ENCODE measurements at regions not wholly inside any gene's neighbourhood (a gene's known extent, or its start where the extent isn't known, plus 50 kb on each side); places are given as distances from the start of the nearest gene placed in this dataset.
A peak's percentile ranks its signal among the peaks of the same experiment; 100 is the strongest.
"Not testable (repeated sequence)": the region's sequence is repeated elsewhere in the genome, so short reads cannot be mapped to it uniquely, and the experiment has no call there.

GRCh38 chr4:11947629-11948028, 518.9 kb upstream of the HS3ST1 start:
- DNase-seq; H3K4me1 ChIP-seq (ENCODE audit: control extremely low read depth in 1 of 4, control insufficient read depth in 4 of 4, insufficient read depth in 4 of 4, low read length in 3 of 4); H3K9me3 ChIP-seq (ENCODE audit: control extremely low read depth in 1 of 5, control insufficient read depth in 4 of 5, insufficient read depth in 2 of 5, low read depth in 1 of 5, low read length in 4 of 5); H3K36me3 ChIP-seq (ENCODE audit: control insufficient read depth in 4 of 4, insufficient read depth in 4 of 4, low read length in 3 of 4); H3K27ac ChIP-seq (ENCODE audit: insufficient read depth in 1 of 2, low read depth in 1 of 2, low read length in 2 of 2, poor library complexity in 1 of 2, severe bottlenecking in 2 of 2); POLR2A ChIA-PET; H3K27me3 ChIP-seq (replicated peaks in 2 of 5; ENCODE audit: control insufficient read depth in 4 of 5, insufficient read depth in 5 of 5, low read length in 4 of 5); H3K4me3 ChIP-seq (ENCODE audit: control insufficient read depth in 1 of 7, extremely low read depth in 1 of 7, insufficient read depth in 4 of 7, low read depth in 2 of 7, low read length in 6 of 7): not testable (repeated sequence)
- CTCF ChIA-PET = interaction anchor here (1.2 kb wide), 1 partner anchor 191 kb away, joined by 3 read pairs; no protein-coding TSS in a partner anchor
- WGBS (ENCODE audit: insufficient coverage) = 88% methylated on average over 1 of the region's 1 CpG

DNA sequence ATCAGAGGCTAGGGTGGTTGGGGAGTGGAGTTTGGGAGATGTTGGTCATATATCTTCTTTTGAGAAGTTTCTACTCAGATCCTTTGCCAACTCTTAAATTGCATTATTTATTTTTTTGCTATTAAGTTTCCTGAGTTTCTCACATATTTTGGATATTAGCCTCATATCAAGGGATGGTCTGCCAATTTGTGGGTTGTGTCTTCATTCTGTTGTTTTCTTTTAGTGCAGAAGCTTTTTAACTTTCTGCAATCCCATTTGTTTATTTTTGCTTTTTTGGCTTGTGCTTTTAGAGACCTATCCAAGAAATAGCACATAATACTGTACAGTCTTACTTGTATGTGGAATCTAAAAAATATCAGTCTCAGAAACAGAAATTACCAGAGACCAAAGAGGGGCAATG, 509.2 kb upstream of the HS3ST1 start:
- DNase-seq = no peak
- POLR2A ChIA-PET = no interaction called here

DNA sequence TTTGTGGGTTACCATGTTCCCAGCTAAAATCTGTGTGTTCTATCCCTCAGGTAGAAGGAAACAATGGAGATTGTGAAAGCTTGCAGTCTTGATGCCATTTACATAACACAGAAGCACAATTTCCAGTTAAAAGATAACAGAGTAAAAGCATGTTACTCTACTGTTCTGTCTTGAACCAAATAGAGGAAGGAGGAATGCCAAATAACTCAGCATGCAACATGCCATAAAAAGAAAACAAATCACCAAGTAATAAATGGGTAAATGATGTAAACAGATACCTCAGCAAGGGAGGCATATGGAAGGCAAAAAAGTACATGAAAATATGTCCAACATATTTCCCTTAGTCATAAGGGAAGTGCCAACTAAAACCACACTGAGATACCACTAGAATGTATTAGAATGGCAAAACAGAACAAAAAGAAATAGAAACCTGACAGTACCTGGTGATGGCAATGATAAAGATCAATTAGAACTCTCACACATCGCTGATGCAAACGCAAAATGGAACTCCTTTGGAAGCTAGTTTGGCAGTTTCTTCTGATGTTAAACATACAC, 502.6 kb upstream of the HS3ST1 start:
- DNase-seq = peak in 2 of 3 donors; percentile 55 to 71
- Histone ChIP-seq H3K27me3 (replicated peaks in 2 of 5; ENCODE audit: control insufficient read depth in 4 of 5, insufficient read depth in 5 of 5, low read length in 4 of 5) (no peaks in the 10 kb centered on the region), H3K4me3 (ENCODE audit: control insufficient read depth in 1 of 7, extremely low read depth in 1 of 7, insufficient read depth in 4 of 7, low read depth in 2 of 7, low read length in 6 of 7) (no peak overlapping the region), H3K36me3 (ENCODE audit: control insufficient read depth in 4 of 4, insufficient read depth in 4 of 4, low read length in 3 of 4) (no peaks in the 10 kb centered on the region), H3K4me1 (ENCODE audit: control extremely low read depth in 1 of 4, control insufficient read depth in 4 of 4, insufficient read depth in 4 of 4, low read length in 3 of 4) (peaks cover 0 to 8% (median 0%) of the 10 kb centered on the region in 4 experiments), H3K27ac (ENCODE audit: insufficient read depth in 1 of 2, low read depth in 1 of 2, low read length in 2 of 2, poor library complexity in 1 of 2, severe bottlenecking in 2 of 2) (no peak overlapping the region), H3K9me3 (ENCODE audit: control extremely low read depth in 1 of 5, control insufficient read depth in 4 of 5, insufficient read depth in 2 of 5, low read depth in 1 of 5, low read length in 4 of 5) (peaks cover 0 to 3% (median 0%) of the 10 kb centered on the region in 5 experiments)
- 10% methylated on average over 2 of the region's 2 CpGs for WGBS (ENCODE audit: insufficient coverage)
- ChIA-PET CTCF (no interaction called here), POLR2A (no interaction called here)

More for the DNA sequence above, 509.2 kb upstream of the HS3ST1 start:
- CTCF ChIA-PET = no interaction called here
- Histone ChIP-seq H3K27me3 (replicated peaks in 2 of 5; ENCODE audit: control insufficient read depth in 4 of 5, insufficient read depth in 5 of 5, low read length in 4 of 5) (no peaks in the 10 kb centered on the region), H3K27ac (ENCODE audit: insufficient read depth in 1 of 2, low read depth in 1 of 2, low read length in 2 of 2, poor library complexity in 1 of 2, severe bottlenecking in 2 of 2) (no peak overlapping the region), H3K4me3 (ENCODE audit: control insufficient read depth in 1 of 7, extremely low read depth in 1 of 7, insufficient read depth in 4 of 7, low read depth in 2 of 7, low read length in 6 of 7) (no peak overlapping the region), H3K36me3 (ENCODE audit: control insufficient read depth in 4 of 4, insufficient read depth in 4 of 4, low read length in 3 of 4) (no peaks in the 10 kb centered on the region), H3K4me1 (ENCODE audit: control extremely low read depth in 1 of 4, control insufficient read depth in 4 of 4, insufficient read depth in 4 of 4, low read length in 3 of 4) (no peaks in the 10 kb centered on the region), H3K9me3 (ENCODE audit: control extremely low read depth in 1 of 5, control insufficient read depth in 4 of 5, insufficient read depth in 2 of 5, low read depth in 1 of 5, low read length in 4 of 5) (no peaks in the 10 kb centered on the region)

DNA sequence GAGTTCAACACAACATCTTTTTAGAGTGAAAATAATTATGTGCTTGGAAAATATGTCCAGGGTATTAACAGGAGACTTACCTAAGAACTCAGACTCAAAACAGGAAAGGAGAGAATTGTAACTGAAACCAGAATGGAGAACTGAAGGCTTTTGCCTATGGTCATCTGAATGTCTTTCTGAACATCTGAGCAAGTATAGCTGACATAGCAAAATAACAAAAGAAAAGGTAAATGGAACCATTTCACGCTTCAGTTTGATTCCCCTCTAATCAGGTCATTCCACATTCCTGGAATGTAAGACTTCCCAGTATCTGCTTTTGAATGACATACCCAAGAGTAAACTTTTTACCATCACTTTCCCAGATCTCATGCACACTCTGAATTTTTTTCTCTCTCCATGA, 500.4 kb upstream of the HS3ST1 start:
- peaks cover 0 to 3% (median 0%) of the 10 kb centered on the region in 5 experiments for H3K9me3 ChIP-seq (ENCODE audit: control extremely low read depth in 1 of 5, control insufficient read depth in 4 of 5, insufficient read depth in 2 of 5, low read depth in 1 of 5, low read length in 4 of 5)
- no peak overlapping the region for H3K27ac ChIP-seq (ENCODE audit: insufficient read depth in 1 of 2, low read depth in 1 of 2, low read length in 2 of 2, poor library complexity in 1 of 2, severe bottlenecking in 2 of 2)
- no peaks in the 10 kb centered on the region for H3K36me3 ChIP-seq (ENCODE audit: control insufficient read depth in 4 of 4, insufficient read depth in 4 of 4, low read length in 3 of 4)
- H3K27me3 ChIP-seq (replicated peaks in 2 of 5; ENCODE audit: control insufficient read depth in 4 of 5, insufficient read depth in 5 of 5, low read length in 4 of 5) = no peaks in the 10 kb centered on the region
- ChIA-PET CTCF (no interaction called here), POLR2A (no interaction called here)
- no peak for DNase-seq
- WGBS (ENCODE audit: insufficient coverage) = 100% methylated on average over 1 of the region's 1 CpG
- H3K4me3 ChIP-seq (ENCODE audit: control insufficient read depth in 1 of 7, extremely low read depth in 1 of 7, insufficient read depth in 4 of 7, low read depth in 2 of 7, low read length in 6 of 7) = no peak overlapping the region
- peaks cover 0 to 8% (median 0%) of the 10 kb centered on the region in 4 experiments for H3K4me1 ChIP-seq (ENCODE audit: control extremely low read depth in 1 of 4, control insufficient read depth in 4 of 4, insufficient read depth in 4 of 4, low read length in 3 of 4)

DNA sequence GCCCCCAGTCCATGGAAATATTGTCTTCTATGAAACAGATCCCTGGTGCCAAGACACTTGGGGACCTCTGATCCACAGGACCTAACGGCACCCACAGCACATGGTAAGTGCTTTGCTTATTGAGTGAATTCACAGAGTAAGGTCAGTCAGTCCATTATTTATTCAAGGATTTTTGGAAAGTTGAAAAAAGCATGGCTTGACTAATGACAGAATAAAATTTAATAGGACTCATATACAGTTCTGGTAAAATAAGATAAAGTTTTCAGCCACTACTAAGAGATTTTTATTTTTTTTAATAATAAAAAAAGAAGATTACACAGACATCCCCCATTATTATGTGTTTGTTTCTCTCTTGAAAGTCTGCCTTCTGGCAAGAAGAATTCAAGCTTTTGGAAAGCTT, 490.6 kb upstream of the HS3ST1 start:
- Histone ChIP-seq H3K4me1 (ENCODE audit: control extremely low read depth in 1 of 4, control insufficient read depth in 4 of 4, insufficient read depth in 4 of 4, low read length in 3 of 4) (no peaks in the 10 kb centered on the region), H3K36me3 (ENCODE audit: control insufficient read depth in 4 of 4, insufficient read depth in 4 of 4, low read length in 3 of 4) (no peaks in the 10 kb centered on the region), H3K4me3 (ENCODE audit: control insufficient read depth in 1 of 7, extremely low read depth in 1 of 7, insufficient read depth in 4 of 7, low read depth in 2 of 7, low read length in 6 of 7) (no peak overlapping the region), H3K27ac (ENCODE audit: insufficient read depth in 1 of 2, low read depth in 1 of 2, low read length in 2 of 2, poor library complexity in 1 of 2, severe bottlenecking in 2 of 2) (no peak overlapping the region), H3K27me3 (replicated peaks in 2 of 5; ENCODE audit: control insufficient read depth in 4 of 5, insufficient read depth in 5 of 5, low read length in 4 of 5) (no peaks in the 10 kb centered on the region), H3K9me3 (ENCODE audit: control extremely low read depth in 1 of 5, control insufficient read depth in 4 of 5, insufficient read depth in 2 of 5, low read depth in 1 of 5, low read length in 4 of 5) (no peaks in the 10 kb centered on the region)
- ChIA-PET CTCF (no interaction called here), POLR2A (no interaction called here)
- 100% methylated on average over 1 of the region's 1 CpG for WGBS (ENCODE audit: insufficient coverage)
- DNase-seq = no peak

DNA sequence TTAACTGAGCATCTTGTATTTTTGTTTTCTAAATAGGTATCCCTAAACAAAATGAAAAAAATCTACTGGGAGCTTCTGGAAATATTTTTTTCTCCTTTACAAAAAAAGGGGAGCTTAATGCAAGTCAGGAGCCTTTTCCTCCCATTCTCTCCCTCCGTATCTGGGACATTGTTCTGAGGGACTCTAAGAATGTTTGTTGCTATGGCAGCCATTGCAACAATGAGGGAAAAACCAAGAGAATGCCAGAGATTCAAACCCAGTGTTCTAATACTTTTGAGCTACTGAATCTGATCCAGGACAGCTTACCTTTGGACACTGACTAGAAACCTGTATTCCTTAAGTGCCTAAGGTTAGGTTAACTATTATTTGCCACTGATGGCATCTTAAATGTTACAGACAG, 485.7 kb upstream of the HS3ST1 start:
- Histone ChIP-seq H3K36me3 (ENCODE audit: control insufficient read depth in 4 of 4, insufficient read depth in 4 of 4, low read length in 3 of 4) (no peaks in the 10 kb centered on the region), H3K27ac (ENCODE audit: insufficient read depth in 1 of 2, low read depth in 1 of 2, low read length in 2 of 2, poor library complexity in 1 of 2, severe bottlenecking in 2 of 2) (no peak overlapping the region), H3K4me3 (ENCODE audit: control insufficient read depth in 1 of 7, extremely low read depth in 1 of 7, insufficient read depth in 4 of 7, low read depth in 2 of 7, low read length in 6 of 7) (no peak overlapping the region), H3K27me3 (replicated peaks in 2 of 5; ENCODE audit: control insufficient read depth in 4 of 5, insufficient read depth in 5 of 5, low read length in 4 of 5) (no peaks in the 10 kb centered on the region), H3K4me1 (ENCODE audit: control extremely low read depth in 1 of 4, control insufficient read depth in 4 of 4, insufficient read depth in 4 of 4, low read length in 3 of 4) (no peaks in the 10 kb centered on the region), H3K9me3 (ENCODE audit: control extremely low read depth in 1 of 5, control insufficient read depth in 4 of 5, insufficient read depth in 2 of 5, low read depth in 1 of 5, low read length in 4 of 5) (no peaks in the 10 kb centered on the region)
- 100% methylated on average over 1 of the region's 1 CpG for WGBS (ENCODE audit: insufficient coverage)
- CTCF ChIA-PET = no interaction called here
- DNase-seq = no peak
- POLR2A ChIA-PET = no interaction called here

DNA sequence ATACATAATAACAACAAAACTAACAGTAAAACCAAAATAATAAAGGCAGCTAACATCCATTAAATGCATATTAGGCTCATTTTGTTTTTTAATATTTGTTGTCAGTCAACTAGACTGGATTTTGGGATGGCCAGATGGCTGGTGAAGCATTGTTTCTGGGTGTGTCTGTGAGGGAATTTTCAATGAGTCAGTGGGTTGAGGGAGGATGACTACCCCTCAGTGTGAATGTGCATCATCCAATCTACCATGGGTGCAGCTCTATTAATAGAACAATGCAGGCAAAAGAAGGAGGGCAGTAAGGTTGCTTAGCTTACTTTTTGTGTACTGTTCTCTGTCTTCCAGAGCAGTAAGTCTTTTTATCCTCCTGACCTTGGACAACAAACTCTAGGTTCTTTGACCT, 484.2 kb upstream of the HS3ST1 start:
- DNase-seq = no peak
- no peak overlapping the region for H3K27ac ChIP-seq (ENCODE audit: insufficient read depth in 1 of 2, low read depth in 1 of 2, low read length in 2 of 2, poor library complexity in 1 of 2, severe bottlenecking in 2 of 2)
- no peaks in the 10 kb centered on the region for H3K27me3 ChIP-seq (replicated peaks in 2 of 5; ENCODE audit: control insufficient read depth in 4 of 5, insufficient read depth in 5 of 5, low read length in 4 of 5)
- H3K4me3 ChIP-seq (ENCODE audit: control insufficient read depth in 1 of 7, extremely low read depth in 1 of 7, insufficient read depth in 4 of 7, low read depth in 2 of 7, low read length in 6 of 7) = no peak overlapping the region
- no peaks in the 10 kb centered on the region for H3K9me3 ChIP-seq (ENCODE audit: control extremely low read depth in 1 of 5, control insufficient read depth in 4 of 5, insufficient read depth in 2 of 5, low read depth in 1 of 5, low read length in 4 of 5)
- H3K36me3 ChIP-seq (ENCODE audit: control insufficient read depth in 4 of 4, insufficient read depth in 4 of 4, low read length in 3 of 4) = no peaks in the 10 kb centered on the region
- no peaks in the 10 kb centered on the region for H3K4me1 ChIP-seq (ENCODE audit: control extremely low read depth in 1 of 4, control insufficient read depth in 4 of 4, insufficient read depth in 4 of 4, low read length in 3 of 4)
- ChIA-PET CTCF (interaction anchor here (1.0 kb wide), 1 partner anchor 107 kb away, joined by 3 read pairs; no protein-coding TSS in a partner anchor), POLR2A (no interaction called here)
